HG02610 (cell line): ENCODE measurements at regions not wholly inside any gene's neighbourhood (a gene's known extent, or its start where the extent isn't known, plus 50 kb on each side); places are given as distances from the start of the nearest gene placed in this dataset.

Experiments
- ATAC-seq: cut with Tn5 transposase; IDR thresholded peaks from one replicate; pipeline ENCODE4 v1.9.1; 2021; ENCODE audit warnings: mild to moderate bottlenecking, moderate library complexity; ENCODE audit not compliant: unreplicated experiment

DNA sequence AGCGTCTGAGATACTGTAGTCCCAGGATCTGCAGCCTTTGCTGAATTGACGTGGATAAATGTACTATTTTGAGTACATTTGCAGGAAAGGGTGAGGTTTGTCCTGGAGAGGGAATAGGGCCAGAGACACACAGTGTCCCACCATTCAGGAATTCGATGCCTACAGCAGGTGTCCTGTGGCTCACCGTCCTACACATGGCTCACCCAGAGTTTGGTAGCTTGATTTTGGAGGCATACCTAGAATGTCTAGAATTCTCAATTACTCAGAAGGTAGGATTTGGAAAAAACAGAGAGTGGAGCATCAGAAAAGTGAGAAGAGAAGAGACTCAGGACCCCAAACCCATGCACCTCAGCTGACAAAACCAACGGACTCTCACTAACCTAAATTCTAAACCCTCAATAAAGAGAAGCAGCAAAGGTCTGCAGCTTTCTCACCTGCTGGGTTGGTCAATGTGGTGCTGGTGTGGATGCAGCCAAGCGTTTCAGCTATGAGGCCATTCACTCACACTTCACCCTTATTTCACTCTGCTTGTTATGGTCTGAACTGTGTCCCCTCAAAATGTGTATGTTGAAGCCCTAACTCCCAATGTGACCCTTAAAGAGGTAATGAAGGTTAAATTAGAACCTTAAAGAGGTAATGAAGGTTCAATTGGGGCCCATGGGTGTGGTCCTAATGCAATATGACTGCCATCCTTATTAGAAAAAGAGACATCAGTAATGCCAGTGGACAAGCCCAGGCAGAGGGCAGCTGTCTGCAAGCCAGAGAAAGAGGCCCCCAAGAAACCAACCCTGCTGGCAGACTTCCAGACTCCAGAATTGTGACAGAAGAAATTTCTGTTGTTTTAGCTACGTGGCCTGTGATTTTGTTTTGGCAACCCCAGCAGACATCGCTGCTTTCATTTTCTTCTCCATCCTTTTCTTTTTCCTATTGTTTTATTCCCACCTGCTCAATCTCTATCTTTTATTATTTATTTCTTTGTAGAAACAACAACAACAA is 187.8 kb downstream of the SNX19 start:
- no peak for ATAC-seq

DNA sequence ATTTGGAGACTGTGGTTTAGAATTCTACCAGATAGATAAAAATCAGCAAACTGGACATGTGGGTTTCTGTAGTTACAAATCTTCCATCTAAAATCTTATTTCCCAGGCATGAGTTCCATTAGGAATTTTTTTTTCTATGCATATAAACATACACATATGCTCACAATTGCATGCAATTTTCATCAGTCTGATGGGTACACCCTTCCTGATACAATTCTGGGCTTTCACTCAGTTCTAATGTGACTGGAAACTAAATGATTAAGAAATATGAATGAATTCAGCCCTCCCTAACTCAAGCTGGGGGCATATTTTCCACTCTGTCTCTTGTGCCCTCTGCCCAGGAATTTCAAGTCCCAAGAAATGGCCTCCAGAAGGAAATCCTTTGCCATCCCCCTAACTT is 187.1 kb downstream of the SNX19 start:
- no peak for ATAC-seq

DNA sequence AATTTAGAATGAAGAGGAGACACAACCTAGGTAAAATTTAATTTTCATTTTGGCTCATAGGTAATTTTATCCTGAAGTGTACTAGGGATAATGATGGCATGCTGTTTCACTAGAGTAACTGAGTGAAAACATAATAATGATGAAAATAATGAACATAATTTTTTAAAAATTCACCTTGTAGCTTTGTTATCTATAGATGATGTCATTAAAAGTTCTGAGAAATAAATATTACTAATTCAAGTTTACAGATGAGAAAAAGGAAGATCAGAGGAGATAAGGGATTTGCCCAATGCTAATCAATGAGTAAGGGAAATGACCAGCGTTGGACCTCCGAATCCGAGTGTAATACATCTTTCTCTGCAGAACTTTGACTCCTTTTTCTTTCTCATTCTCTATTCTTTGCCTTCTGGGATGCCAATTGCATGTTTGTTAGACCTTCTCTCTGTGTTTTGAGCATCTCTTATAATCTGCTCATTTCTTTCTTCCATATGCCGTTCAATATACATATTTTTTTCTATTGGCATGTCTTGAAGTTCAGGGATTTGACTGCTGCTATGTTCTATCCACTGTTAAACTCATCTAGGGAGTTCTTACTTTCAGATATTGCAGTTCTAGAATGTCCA is 186.5 kb downstream of the SNX19 start:
- no peak for ATAC-seq

- no peak for ATAC-seq
Measured at GRCh38 chr11:130731401-130731800, 184.9 kb downstream of the SNX19 start.

GRCh38 chr11:130732476-130732875 is 183.8 kb downstream of the SNX19 start:
- ATAC-seq, result no peak

- no peak for ATAC-seq
Measured at GRCh38 chr11:130737041-130737830, 179.0 kb downstream of the SNX19 start.

DNA sequence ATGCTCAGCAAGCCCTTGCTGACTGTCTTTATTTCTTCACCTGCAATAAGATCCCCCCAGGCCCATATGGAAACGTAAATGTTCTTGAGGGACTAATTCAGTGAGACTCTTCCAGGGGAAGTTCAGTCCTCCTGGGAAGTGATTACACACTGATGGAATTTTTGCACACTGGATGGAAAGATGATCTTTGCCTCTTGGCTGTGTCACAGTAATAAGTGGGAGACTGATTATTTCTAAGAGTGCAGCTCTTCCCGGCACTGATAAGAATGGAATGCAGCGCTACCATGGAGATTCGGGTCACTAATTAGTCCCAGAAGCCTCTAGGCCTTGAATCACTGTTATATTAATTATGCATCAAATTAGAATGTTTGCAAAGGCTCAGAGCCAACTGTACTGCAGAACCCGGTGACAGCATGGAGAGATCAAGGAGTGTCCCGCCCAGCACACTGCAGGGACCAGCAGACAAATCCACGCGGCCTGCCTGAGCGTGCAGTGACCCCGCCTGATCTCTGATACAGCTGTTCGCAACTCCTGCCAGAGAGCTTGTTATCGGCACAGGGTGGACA is 178.3 kb downstream of the SNX19 start:
- ATAC-seq, result no peak

GRCh38 chr11:130738611-130739010 is 177.7 kb downstream of the SNX19 start:
- no peak for ATAC-seq

DNA sequence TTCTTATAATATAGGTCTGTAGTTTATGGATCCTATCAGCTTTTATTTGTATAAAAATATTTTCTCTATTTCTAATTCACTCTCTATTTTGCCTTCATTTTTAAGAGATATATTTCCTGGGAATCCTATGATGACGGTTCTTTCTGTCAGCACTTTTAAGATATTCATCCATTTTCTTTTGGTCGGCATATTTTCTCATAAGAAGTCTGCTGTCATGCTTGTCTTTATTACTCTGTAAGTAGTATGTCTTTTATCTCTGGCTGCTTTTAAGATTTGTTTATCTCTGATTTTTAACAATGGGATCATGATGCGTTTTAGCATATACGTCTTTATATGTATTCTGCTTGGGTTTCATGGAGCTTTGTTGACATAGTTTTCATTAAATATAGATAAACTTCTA is 175.5 kb downstream of the SNX19 start:
- no peak for ATAC-seq

- ATAC-seq, result no peak
Measured at GRCh38 chr11:130744794-130745193, 171.5 kb downstream of the SNX19 start.

DNA sequence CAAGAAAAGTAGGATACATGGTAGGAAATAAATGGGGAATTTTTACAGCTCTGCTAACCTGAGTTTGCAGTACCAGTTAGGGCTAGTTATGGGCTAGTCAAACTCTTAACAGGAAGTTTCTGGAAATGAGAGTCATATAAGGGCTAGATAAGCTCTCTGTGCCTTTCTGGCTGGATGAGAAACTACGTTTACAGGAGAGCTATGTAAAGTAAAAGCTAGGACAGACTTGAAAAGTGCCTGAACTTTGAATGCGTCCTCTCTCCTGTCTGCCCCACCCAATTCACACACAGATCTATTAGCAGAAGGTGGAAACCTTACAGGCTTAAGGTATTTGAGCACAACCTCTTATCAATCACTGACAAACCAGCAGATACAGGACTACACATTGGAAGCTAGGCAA is 167.1 kb downstream of the SNX19 start:
- no peak for ATAC-seq

GRCh38 chr11:130760515-130761125 is 155.7 kb downstream of the SNX19 start:
- no peak for ATAC-seq

GRCh38 chr11:130761560-130762220 is 154.6 kb downstream of the SNX19 start:
- no peak for ATAC-seq

DNA sequence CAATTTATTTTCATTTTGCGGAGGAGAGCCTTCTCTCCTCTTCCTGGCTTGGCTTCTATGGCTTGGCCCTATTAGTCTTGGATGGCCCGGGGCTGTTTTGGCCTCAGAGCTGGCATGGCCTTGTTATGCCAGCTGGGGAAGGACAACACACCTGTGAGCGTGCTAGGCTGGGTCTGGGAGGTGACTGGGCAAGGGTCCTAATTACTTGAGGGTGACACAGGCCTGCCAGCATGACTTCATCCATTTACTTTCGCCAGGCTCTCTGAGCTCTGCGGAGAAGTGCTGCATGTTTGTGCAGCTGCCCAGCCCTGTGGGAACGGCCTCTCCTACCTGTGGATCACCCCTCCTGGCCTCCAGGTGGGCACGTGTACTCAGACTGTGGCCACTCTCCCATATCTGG is 153.6 kb downstream of the SNX19 start:
- no peak for ATAC-seq

DNA sequence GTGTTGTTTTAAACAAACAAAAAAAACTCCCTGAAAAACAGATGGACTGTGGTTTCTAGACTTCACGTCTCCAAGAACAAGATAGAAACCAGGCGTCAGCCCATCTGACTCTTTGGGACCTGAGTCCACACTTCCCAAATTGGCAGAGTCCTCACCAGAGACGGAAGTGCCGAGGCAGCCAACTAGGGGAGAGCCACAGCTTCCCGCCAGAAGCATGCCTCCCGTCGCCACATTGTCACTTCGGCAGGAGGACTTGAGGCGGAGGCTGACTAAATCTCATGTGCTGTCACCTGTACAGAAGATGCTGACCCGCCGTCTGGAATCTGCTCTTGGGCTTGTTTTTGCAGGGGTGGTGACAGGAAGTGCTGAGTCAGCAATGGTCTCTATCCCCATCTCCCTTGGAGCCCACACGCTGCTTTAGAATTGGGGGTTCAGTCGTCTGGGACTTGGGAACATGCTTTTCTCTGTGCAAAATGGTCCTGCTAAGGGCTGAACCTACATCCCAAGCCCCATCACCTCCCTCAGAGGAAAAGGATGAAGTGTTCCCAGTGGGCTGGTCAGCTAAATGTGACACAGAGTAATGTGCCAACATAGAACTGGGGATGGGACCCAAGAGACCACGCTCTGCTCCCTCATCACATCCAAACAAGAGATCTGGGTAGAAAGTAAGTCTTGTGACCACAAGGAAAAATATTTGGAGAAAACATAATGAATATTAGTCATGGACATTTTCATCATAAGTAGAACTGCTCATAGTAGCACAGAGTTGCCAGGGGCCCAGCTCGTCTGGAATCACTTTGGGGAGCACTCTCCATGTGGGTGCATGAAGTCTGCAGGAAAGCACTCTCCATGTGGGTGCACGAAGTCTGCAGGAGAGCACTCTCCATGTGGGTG is 152.9 kb downstream of the SNX19 start:
- ATAC-seq, result no peak

- no peak for ATAC-seq
Measured at GRCh38 chr11:130765406-130765805, 150.9 kb downstream of the SNX19 start.

DNA sequence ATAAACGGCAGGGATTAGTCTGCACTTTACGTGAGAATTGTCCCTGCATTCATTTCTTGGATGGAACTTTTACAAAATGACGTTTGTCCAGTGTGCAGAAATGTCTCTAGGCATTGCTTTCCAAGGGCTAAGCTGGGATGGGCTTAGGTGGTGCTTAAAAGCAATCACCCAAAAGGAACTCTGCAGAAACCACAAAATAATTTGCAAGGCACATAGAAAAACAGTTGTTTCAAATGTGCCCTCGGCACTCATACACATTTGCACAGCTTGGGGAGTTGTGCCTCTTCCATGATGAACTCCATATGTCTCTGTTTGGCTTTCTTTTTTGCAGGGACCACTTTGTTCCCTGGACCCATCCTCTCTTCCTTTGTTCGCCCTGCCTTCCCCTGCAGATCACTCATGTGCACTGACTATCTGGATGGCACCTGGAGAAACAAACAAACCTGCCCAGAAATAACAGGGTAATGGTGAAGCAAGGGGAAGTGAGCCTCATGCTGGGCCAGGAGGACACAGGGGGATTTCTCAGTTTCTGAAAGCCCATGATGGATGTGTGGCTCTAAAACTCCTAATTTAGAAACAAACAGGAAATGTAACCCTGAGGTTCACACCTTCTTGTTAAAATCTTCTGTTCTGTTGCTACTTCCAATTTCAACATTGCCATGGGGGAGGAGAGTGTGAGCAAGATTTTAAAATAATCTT is 150.2 kb downstream of the SNX19 start:
- ATAC-seq, result peak; percentile 85
